Keratinocyte (primary cell): ENCODE measurements at regions not wholly inside any gene's neighbourhood (a gene's known extent, or its start where the extent isn't known, plus 50 kb on each side); places are given as distances from the start of the nearest gene placed in this dataset.

ENCODE experiments used
- DNase-seq: peaks from one replicate; pipeline ENCODE4 v3.0.0-alpha.2; 2011; ENCODE audit warnings: low read depth, missing footprints, low spot score
- FAIRE-seq: peaks from 2 replicates; lab custom pipeline; 2011; peaks lifted over from hg19 to GRCh38; lab: Jason Lieb, UNC
- H2AFZ ChIP-seq: 2 replicates; pipeline ENCODE4 v1.6.0; 2012; ENCODE audit warnings: low read length, control low read depth, inconsistent platforms; ENCODE audit not compliant: control insufficient read depth
- H3K27ac ChIP-seq: 2 replicates; pipeline ENCODE4 v1.5.1; 2011; ENCODE audit warnings: low read length; ENCODE audit not compliant: control insufficient read depth, insufficient read depth
- H3K27me3 ChIP-seq: 3 replicates; pipeline ENCODE4 v1.6.0; 2011; ENCODE audit warnings: low read length; ENCODE audit not compliant: control insufficient read depth, insufficient read depth; ENCODE audit errors: extremely low read depth
- H3K36me3 ChIP-seq, 2 experiments: 2 replicates in 1 of 2; 3 replicates in 1 of 2; pipeline ENCODE4 v1.5.1; 2011; ENCODE audit warnings: low read length in 2 of 2, mild to moderate bottlenecking in 1 of 2; ENCODE audit not compliant: control insufficient read depth in 2 of 2, insufficient read depth in 2 of 2; ENCODE audit errors: extremely low read depth in 1 of 2
- H3K4me1 ChIP-seq: 3 replicates; pipeline ENCODE4 v1.5.1; 2011; ENCODE audit warnings: low read length; ENCODE audit not compliant: control insufficient read depth, insufficient read depth; ENCODE audit errors: extremely low read depth
- H3K4me2 ChIP-seq: 3 replicates; pipeline ENCODE4 v1.6.0; 2011; ENCODE audit warnings: low read depth, low read length; ENCODE audit not compliant: control insufficient read depth, insufficient read depth; ENCODE audit errors: extremely low read depth
- H3K4me3 ChIP-seq, 3 experiments: fragments of 200-600 bp in 1 of 3; sonication (generic) in 1 of 3; 2 replicates in 2 of 3; 3 replicates in 1 of 3; pipeline ENCODE4 v1.5.1; 2011 to 2016; ENCODE audit warnings: low read length in 3 of 3, mild to moderate bottlenecking in 3 of 3, control low read depth in 2 of 3, inconsistent platforms in 1 of 3, low read depth in 1 of 3, mixed read lengths in 1 of 3, mixed run types in 1 of 3, moderate library complexity in 1 of 3; ENCODE audit not compliant: control insufficient read depth in 2 of 3, insufficient read depth in 2 of 3; ENCODE audit errors: extremely low read depth in 1 of 3
- H3K79me2 ChIP-seq: 2 replicates; pipeline ENCODE4 v1.6.0; 2012; ENCODE audit warnings: low read length; ENCODE audit not compliant: control insufficient read depth, insufficient read depth
- H3K9ac ChIP-seq: 3 replicates; pipeline ENCODE4 v1.6.0; 2011; ENCODE audit warnings: low read length; ENCODE audit not compliant: control insufficient read depth, insufficient read depth; ENCODE audit errors: extremely low read depth
- H3K9me1 ChIP-seq: 3 replicates; pipeline ENCODE4 v1.6.0; 2011; ENCODE audit warnings: low read length; ENCODE audit not compliant: control insufficient read depth, insufficient read depth; ENCODE audit errors: extremely low read depth
- H3K9me3 ChIP-seq: 2 replicates; pipeline ENCODE4 v1.5.1; 2012; ENCODE audit warnings: low read depth, low read length; ENCODE audit not compliant: control insufficient read depth
- H4K20me1 ChIP-seq: 3 replicates; pipeline ENCODE4 v1.6.0; 2011; ENCODE audit warnings: low read length; ENCODE audit not compliant: control insufficient read depth, insufficient read depth; ENCODE audit errors: extremely low read depth
- EZH2 ChIP-seq: IDR thresholded peaks from one replicate; pipeline ENCODE4 v1.6.1; 2012; ENCODE audit warnings: inconsistent platforms, mild to moderate bottlenecking, low read length, moderate library complexity
- dilution Hi-C: fragments of 300-500 bp; cut with MboI; formaldehyde crosslinking; loops from one replicate; pipeline ENCODE4 v1.7.0; 2020; ENCODE audit warnings: low sequenced_read_pairs; ENCODE audit not compliant: extremely low pct_ligation_motif_present
- TF ChIP-seq, protein P1 (sequence below), 3 experiments: IDR thresholded peaks in 1 of 3; conservative IDR thresholded peaks in 1 of 3; optimal IDR thresholded peaks in 1 of 3; 2 replicates in 2 of 3; 3 replicates in 1 of 3; pipeline versions ENCODE3 to v1.5.1; 2011; ENCODE audit warnings: low read length in 3 of 3, mild to moderate bottlenecking in 3 of 3, moderate library complexity in 2 of 3, control low read depth in 1 of 3, inconsistent platforms in 1 of 3; ENCODE audit not compliant: insufficient read depth in 2 of 3; ENCODE audit errors: extremely low read depth in 1 of 3

DNA sequence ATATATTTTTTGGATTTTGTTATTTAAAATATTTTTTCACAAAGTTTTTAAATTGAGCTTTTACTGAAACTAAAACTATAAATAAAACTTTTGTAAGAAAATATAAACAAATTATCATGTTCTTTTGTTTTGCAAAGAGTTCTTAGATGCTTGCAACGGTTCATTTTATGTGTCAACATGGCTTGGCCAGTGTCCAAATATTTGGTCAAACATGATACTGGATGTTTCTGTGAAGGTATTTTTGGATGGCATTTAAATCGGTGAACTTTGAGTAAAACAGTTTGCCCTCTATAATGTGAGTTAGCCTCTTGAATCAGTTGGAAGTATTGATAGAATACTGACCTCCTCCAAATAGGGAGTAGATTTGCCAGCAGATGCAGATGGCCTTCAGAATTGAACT, 612.6 kb upstream of the NECTIN3 start:
- no peak for DNase-seq
- Histone ChIP-seq H3K36me3 (no peaks in the 10 kb centered on the region), H3K27me3 (no peaks in the 10 kb centered on the region), H3K9me1 (no peaks in the 10 kb centered on the region), H3K4me1 (no peaks in the 10 kb centered on the region), H3K9ac (no peak overlapping the region), H3K27ac (no peak overlapping the region), H4K20me1 (no peaks in the 10 kb centered on the region), H2AFZ (no peak overlapping the region), H3K4me3 (no peak overlapping the region), H3K79me2 (no peaks in the 10 kb centered on the region), H3K4me2 (no peak overlapping the region), H3K9me3 (no peaks in the 10 kb centered on the region)
- dilution Hi-C loops: no loop called here
- no peak for FAIRE-seq
- TF ChIP-seq, protein P1, sequence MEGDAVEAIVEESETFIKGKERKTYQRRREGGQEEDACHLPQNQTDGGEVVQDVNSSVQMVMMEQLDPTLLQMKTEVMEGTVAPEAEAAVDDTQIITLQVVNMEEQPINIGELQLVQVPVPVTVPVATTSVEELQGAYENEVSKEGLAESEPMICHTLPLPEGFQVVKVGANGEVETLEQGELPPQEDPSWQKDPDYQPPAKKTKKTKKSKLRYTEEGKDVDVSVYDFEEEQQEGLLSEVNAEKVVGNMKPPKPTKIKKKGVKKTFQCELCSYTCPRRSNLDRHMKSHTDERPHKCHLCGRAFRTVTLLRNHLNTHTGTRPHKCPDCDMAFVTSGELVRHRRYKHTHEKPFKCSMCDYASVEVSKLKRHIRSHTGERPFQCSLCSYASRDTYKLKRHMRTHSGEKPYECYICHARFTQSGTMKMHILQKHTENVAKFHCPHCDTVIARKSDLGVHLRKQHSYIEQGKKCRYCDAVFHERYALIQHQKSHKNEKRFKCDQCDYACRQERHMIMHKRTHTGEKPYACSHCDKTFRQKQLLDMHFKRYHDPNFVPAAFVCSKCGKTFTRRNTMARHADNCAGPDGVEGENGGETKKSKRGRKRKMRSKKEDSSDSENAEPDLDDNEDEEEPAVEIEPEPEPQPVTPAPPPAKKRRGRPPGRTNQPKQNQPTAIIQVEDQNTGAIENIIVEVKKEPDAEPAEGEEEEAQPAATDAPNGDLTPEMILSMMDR (optimal IDR thresholded peaks at IDR 0.05 in 1 of 3, IDR thresholded peaks at IDR 0.05 in 1 of 3, conservative IDR thresholded peaks at IDR 0.05 in 1 of 3; ENCODE audit: extremely low read depth in 1 of 3, insufficient read depth in 2 of 3, low read length in 3 of 3): no peak

DNA sequence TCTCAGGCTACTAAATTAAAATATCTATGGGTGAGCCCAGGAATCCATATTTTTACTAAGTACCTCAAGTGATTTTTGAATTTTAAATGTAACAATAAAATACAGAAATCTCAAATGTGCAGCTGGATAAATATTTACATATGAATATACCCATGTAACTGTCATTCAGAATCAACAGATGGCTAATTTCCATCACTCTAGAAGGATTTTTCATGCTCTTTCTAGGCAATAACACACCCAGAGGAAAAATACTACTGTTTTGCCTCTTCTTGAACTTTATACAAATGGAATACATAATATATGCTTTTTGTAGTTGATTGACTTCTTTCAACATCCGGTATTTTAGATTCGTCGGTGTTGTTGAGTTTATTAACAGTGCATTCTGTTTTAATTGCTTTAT, 601.3 kb upstream of the NECTIN3 start:
- DNase-seq: no peak
- dilution Hi-C loops: no loop called here
- H3K36me3 ChIP-seq: no peaks in the 10 kb centered on the region
- TF ChIP-seq, protein P1 (optimal IDR thresholded peaks at IDR 0.05 in 1 of 3, IDR thresholded peaks at IDR 0.05 in 1 of 3, conservative IDR thresholded peaks at IDR 0.05 in 1 of 3; ENCODE audit: extremely low read depth in 1 of 3, insufficient read depth in 2 of 3, low read length in 3 of 3): no peak
- TF ChIP-seq EZH2: no peak
- FAIRE-seq: no peak
- no peak overlapping the region for H2AFZ ChIP-seq
- no peaks in the 10 kb centered on the region for H3K4me1 ChIP-seq
- no peak overlapping the region for H3K27ac ChIP-seq
- no peaks in the 10 kb centered on the region for H4K20me1 ChIP-seq
- no peaks in the 10 kb centered on the region for H3K79me2 ChIP-seq
- no peak overlapping the region for H3K9ac ChIP-seq
- no peaks in the 10 kb centered on the region for H3K27me3 ChIP-seq
- no peaks in the 10 kb centered on the region for H3K9me3 ChIP-seq
- H3K4me3 ChIP-seq: no peak overlapping the region
- no peaks in the 10 kb centered on the region for H3K9me1 ChIP-seq
- no peak overlapping the region for H3K4me2 ChIP-seq
